Heart left ventricle (tissue), 13 donors: ENCODE measurements at regions not wholly inside any gene's neighbourhood (a gene's known extent, or its start where the extent isn't known, plus 50 kb on each side); places are given as distances from the start of the nearest gene placed in this dataset.

Experiments
- POLR2A ChIP-seq, 2 donors: fragments of 450-650 bp; IDR thresholded peaks; one replicate each; pipeline ENCODE4 v1.6.1; 2017; ENCODE audit warnings: antibody characterized with exemption in 2 of 2, mild to moderate bottlenecking in 2 of 2, moderate library complexity in 2 of 2
- TF ChIP-seq, protein P1 (sequence below), 12 donors: fragments of 200-600 bp; sonication (generic) in 4 of 12; IDR thresholded peaks; one replicate each; pipeline versions ENCODE4 v1.5.0 to v1.8.0; 2018 to 2022; ENCODE audit warnings: antibody characterized with exemption in 12 of 12, mild to moderate bottlenecking in 5 of 12
- donor health status: ischemic (EF 13 %, LVEDD 7.1; RV severe dilation, severe dysfunction).
- donor health status: DM: no; HTN: yes; CAD: no.
- donor health status: DM: no; HTN: no; CAD: no.
- donor health status: ischemic (EF 25% LVEDD 6.9; RV normal size, moderate dysfunction).
- donor health status: ischemic (EF 25% LVEDD 5.7; RV mildly dilated, moderate dysfunction).
- donor health status: ischemic (EF 35%, LVEDD 5.7; RV mildly dilated, moderate dysfunction).
- donor health status: nonischemic (EF 11% LVEDD 7.7; RV severe dilation, severe dysfunction).
- donor health status: DM: yes; HTN: yes; CAD: no.
- donor health status: PGD.
- donor health status: ischemic (EF 29% LVEDD 5.4; RV normal size, mild dysfunction).
- donor health status: nonischemic (EF 23%, LVEDD 6.1; RV moderate dilation, normal function).

DNA sequence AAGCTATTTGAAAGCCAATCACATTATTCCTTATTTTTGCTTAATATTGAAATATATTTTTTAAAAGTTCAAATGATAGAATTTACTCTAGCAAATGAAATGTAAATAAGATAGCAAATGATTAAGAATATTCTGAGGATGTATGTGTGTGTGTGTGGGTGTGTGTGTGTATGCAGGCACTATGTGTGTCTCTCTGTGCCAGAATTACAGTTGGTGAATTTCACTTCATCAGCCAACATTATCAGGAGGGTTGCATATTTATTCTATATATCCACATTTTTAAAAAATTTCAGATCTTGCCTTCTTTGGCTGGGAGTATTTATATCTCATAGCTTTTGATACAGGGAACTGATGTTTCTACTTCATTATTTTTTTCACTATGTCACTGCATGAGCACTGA lies 274.9 kb upstream of the SOX5 start:
- TF ChIP-seq POLR2A (IDR thresholded peaks at IDR 0.05), result no peak
- TF ChIP-seq, protein P1, sequence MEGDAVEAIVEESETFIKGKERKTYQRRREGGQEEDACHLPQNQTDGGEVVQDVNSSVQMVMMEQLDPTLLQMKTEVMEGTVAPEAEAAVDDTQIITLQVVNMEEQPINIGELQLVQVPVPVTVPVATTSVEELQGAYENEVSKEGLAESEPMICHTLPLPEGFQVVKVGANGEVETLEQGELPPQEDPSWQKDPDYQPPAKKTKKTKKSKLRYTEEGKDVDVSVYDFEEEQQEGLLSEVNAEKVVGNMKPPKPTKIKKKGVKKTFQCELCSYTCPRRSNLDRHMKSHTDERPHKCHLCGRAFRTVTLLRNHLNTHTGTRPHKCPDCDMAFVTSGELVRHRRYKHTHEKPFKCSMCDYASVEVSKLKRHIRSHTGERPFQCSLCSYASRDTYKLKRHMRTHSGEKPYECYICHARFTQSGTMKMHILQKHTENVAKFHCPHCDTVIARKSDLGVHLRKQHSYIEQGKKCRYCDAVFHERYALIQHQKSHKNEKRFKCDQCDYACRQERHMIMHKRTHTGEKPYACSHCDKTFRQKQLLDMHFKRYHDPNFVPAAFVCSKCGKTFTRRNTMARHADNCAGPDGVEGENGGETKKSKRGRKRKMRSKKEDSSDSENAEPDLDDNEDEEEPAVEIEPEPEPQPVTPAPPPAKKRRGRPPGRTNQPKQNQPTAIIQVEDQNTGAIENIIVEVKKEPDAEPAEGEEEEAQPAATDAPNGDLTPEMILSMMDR (IDR thresholded peaks at IDR 0.05), result no peak
